A549 (cell line): ENCODE measurements at regions not wholly inside any gene's neighbourhood (a gene's known extent, or its start where the extent isn't known, plus 50 kb on each side); places are given as distances from the start of the nearest gene placed in this dataset.

Source experiments
- CEBPB ChIP-seq, 2 experiments: fragments of >200 bp in 1 of 2; sonication (Bioruptor Twin) in 1 of 2; formaldehyde crosslinking in 1 of 2; IDR thresholded peaks; 2 replicates each; pipeline ENCODE4 v1.6.1; 2012 to 2016
- CTCF ChIP-seq: fragments of >200 bp; sonication (Bioruptor Twin); formaldehyde crosslinking; IDR thresholded peaks from 3 replicates; pipeline ENCODE4 v1.5.1; 2016
- ELK1 ChIP-seq: fragments of 150-350 bp; IDR thresholded peaks from 2 replicates; pipeline ENCODE4 v1.6.1; 2014; ENCODE audit warnings: low read depth, mild to moderate bottlenecking, low read length
- EP300 ChIP-seq, 2 experiments: fragments of >200 bp; sonication (Bioruptor Twin); formaldehyde crosslinking; IDR thresholded peaks; 2 replicates in 1 of 2; 3 replicates in 1 of 2; pipeline ENCODE4 v1.6.1; 2016 to 2017
- ESRRA ChIP-seq: fragments of 150-350 bp; IDR thresholded peaks from 2 replicates; pipeline ENCODE4 v1.6.1; 2014; ENCODE audit warnings: mild to moderate bottlenecking, low read length, borderline replicate concordance
- JUNB ChIP-seq: fragments of >200 bp; sonication (Bioruptor Twin); formaldehyde crosslinking; IDR thresholded peaks from 2 replicates; pipeline ENCODE4 v1.6.1; 2016
- POLR2A ChIP-seq: IDR thresholded peaks from 2 replicates; pipeline ENCODE4 v1.6.1; 2012; ENCODE audit warnings: mild to moderate bottlenecking, low read length
- RCOR1 ChIP-seq: fragments of 150-350 bp; IDR thresholded peaks from 2 replicates; pipeline ENCODE4 v1.6.1; 2014; ENCODE audit warnings: antibody characterized with exemption, low read length, low read depth
- USF2 ChIP-seq: fragments of 450-650 bp; IDR thresholded peaks from 2 replicates; pipeline ENCODE4 v1.6.1; 2014; ENCODE audit warnings: antibody characterized with exemption
- ZFP36 ChIP-seq: fragments of 450-650 bp; IDR thresholded peaks from 2 replicates; pipeline ENCODE4 v1.6.1; 2014; ENCODE audit warnings: borderline replicate concordance; ENCODE audit not compliant: partially characterized antibody

GRCh38 chr6:118746145-118746824 is 94.9 kb upstream of the CEP85L start:
- TF ChIP-seq POLR2A (no peak), CTCF (no peak), CEBPB (IDR thresholded peaks at IDR 0.05) (no peak), RCOR1 (no peak), ELK1 (no peak), ESRRA (no peak), ZFP36 (no peak), USF2 (no peak), EP300 (IDR thresholded peaks at IDR 0.05) (no peak), JUNB (no peak)
